HepG2 (cell line): ENCODE measurements at regions not wholly inside any gene's neighbourhood (a gene's known extent, or its start where the extent isn't known, plus 50 kb on each side); places are given as distances from the start of the nearest gene placed in this dataset.
"Not testable (repeated sequence)": the region's sequence is repeated elsewhere in the genome, so short reads cannot be mapped to it uniquely, and the experiment has no call there.

Experiments used
- ATAC-seq: fragments of 200-7000 bp; cut with Tn5 transposase; 3 replicates; pipeline ENCODE4 v1.9.1; 2020; ENCODE audit warnings: mild to moderate bottlenecking, moderate library complexity
- BruUV-seq: library from RNA; stranded (reverse); fragments of 400-500 nt; replicated peaks from 2 replicates; lab custom pipeline; 2021; lab: Mats Ljungman, UMichigan
- CTCF ChIA-PET: fragments of 300-600 bp; formaldehyde crosslinking; extraction: SDS; loops from one replicate; lab custom pipeline; 2021; ENCODE audit warnings: low total read pairs, inconsistent platforms, low intra/inter-chr PET ratio; lab: Yijun Ruan, JAX
- POLR2A ChIA-PET: fragments of 350-600 bp; sonication (Branson Sonifier 250); formaldehyde crosslinking; loops from one replicate; lab custom pipeline; 2020; ENCODE audit warnings: antibody characterized with exemption, inconsistent platforms; lab: Yijun Ruan, JAX
- DNase-seq: peaks from one replicate; pipeline ENCODE4 v3.0.0-alpha.2; 2015; ENCODE audit warnings: low spot score
- FAIRE-seq: peaks from 3 replicates; lab custom pipeline; 2011; peaks lifted over from hg19 to GRCh38; lab: Jason Lieb, UNC
- H2AFZ ChIP-seq: one replicate; pipeline ENCODE4 v1.6.1; 2011; ENCODE audit warnings: low read length, inconsistent platforms
- H3K27ac ChIP-seq: fragments of 300-600 bp; 3 replicates; pipeline ENCODE4 v1.8.0; 2011; ENCODE audit warnings: mixed run types, mild to moderate bottlenecking, mixed read lengths, low read length, inconsistent platforms; ENCODE audit not compliant: insufficient read depth; ENCODE audit errors: extremely low read length
- H3K27me3 ChIP-seq, 2 experiments: fragments of 200-600 bp in 1 of 2; 2 replicates in 1 of 2; 3 replicates in 1 of 2; pipeline versions ENCODE4 v1.6.0 to v1.8.0; 2011; ENCODE audit warnings: low read length in 2 of 2, mild to moderate bottlenecking in 2 of 2, moderate library complexity in 2 of 2, inconsistent platforms in 1 of 2; ENCODE audit not compliant: insufficient read depth in 2 of 2, control insufficient read depth in 1 of 2
- H3K36me3 ChIP-seq, 2 experiments: fragments of 200-600 bp in 1 of 2; replicated peaks in 1 of 2; 2 replicates in 1 of 2; 3 replicates in 1 of 2; pipeline versions ENCODE4 v1.5.1 to v1.8.0; 2011; ENCODE audit warnings: low read length in 2 of 2, inconsistent platforms in 1 of 2; ENCODE audit not compliant: insufficient read depth in 2 of 2, control insufficient read depth in 1 of 2
- H3K4me1 ChIP-seq: 2 replicates; pipeline ENCODE4 v1.5.1; 2012; ENCODE audit warnings: low read length, inconsistent platforms; ENCODE audit not compliant: insufficient read depth
- H3K4me2 ChIP-seq: 2 replicates; pipeline ENCODE4 v1.6.0; 2011; ENCODE audit warnings: low read depth, low read length, inconsistent platforms
- H3K4me3 ChIP-seq, 3 experiments: fragments of 200-600 bp in 1 of 3; sonication (generic), shearing (Covaris generic) in 1 of 3; replicated peaks in 1 of 3; 2 replicates each; pipeline ENCODE4 v1.5.1; 2011 to 2016; ENCODE audit warnings: low read length in 3 of 3, inconsistent platforms in 2 of 3, low read depth in 2 of 3, mild to moderate bottlenecking in 2 of 3, control low read depth in 1 of 3, mixed read lengths in 1 of 3; ENCODE audit not compliant: insufficient read depth in 1 of 3
- H3K79me2 ChIP-seq: one replicate; pipeline ENCODE4 v1.6.1; 2011; ENCODE audit warnings: low read length, inconsistent platforms; ENCODE audit not compliant: insufficient read depth
- H3K9ac ChIP-seq: 2 replicates; pipeline ENCODE4 v1.6.0; 2011; ENCODE audit warnings: mild to moderate bottlenecking, low read depth, low read length, inconsistent platforms; ENCODE audit not compliant: insufficient read depth
- H3K9me3 ChIP-seq: 2 replicates; pipeline ENCODE4 v1.5.1; 2012; ENCODE audit warnings: mild to moderate bottlenecking, low read length
- H4K20me1 ChIP-seq: 2 replicates; pipeline ENCODE4 v1.6.0; 2011; ENCODE audit warnings: inconsistent platforms, mild to moderate bottlenecking, low read length, moderate library complexity; ENCODE audit not compliant: insufficient read depth
- CBX5 ChIP-seq: sonication (generic); formaldehyde crosslinking; IDR thresholded peaks from 2 replicates; pipeline ENCODE4 v1.4.0; 2020; ENCODE audit warnings: missing genetic modification reagents, borderline replicate concordance
- RAD51 ChIP-seq: fragments of 450-650 bp; IDR thresholded peaks from 2 replicates; pipeline ENCODE4 v1.6.1; 2016; ENCODE audit warnings: borderline replicate concordance
- SETDB1 ChIP-seq: sonication (generic); formaldehyde crosslinking; IDR thresholded peaks from 2 replicates; pipeline ENCODE4 v1.5.1; 2020; ENCODE audit warnings: missing genetic modification reagents, mild to moderate bottlenecking, borderline replicate concordance
- SNAPC2 ChIP-seq: sonication (generic); formaldehyde crosslinking; IDR thresholded peaks from 2 replicates; pipeline ENCODE4 v1.8.1; 2022; ENCODE audit warnings: mild to moderate bottlenecking, missing genetic modification reagents
- WGBS: methylation state at CpG from one replicate; pipeline ENCODE4 v1.1.6; 2017; ENCODE audit warnings: low lambda C conversion rate; 5-methylcytosine and 5-hydroxymethylcytosine counted together
- in situ Hi-C: cut with HindIII; loops from 2 replicates; pipeline ENCODE4 v1.10.0; 2017; ENCODE audit warnings: low pct_unique_long_range_greater_than_20kb; ENCODE audit not compliant: extremely low pct_ligation_motif_present
- intact Hi-C: fragments of 100-400 bp; cut with micrococcal nuclease; formaldehyde crosslinking; loops from one replicate; pipeline ENCODE4 v1.10.0; 2022; ENCODE audit not compliant: unreplicated experiment

DNA sequence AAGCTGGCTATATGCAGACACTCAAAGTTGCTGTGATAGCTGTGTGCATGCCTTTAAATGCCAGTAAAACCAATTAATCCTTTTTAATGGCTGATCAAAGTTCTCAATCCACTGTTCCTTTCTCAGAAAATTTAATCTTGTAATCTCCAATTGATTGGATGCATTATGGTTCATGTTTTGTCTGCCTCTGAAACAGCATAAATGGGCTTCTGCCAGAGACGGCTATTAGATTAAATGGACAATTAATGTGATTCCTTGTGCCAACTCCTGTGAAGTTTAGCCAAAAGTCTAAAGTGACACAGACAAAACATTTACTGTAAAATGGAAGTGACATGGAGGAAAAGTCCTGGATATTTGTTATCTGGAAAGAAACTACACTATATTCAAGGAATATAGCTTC is 952.5 kb upstream of the FAT3 start (continued):
- TF ChIP-seq SNAPC2 (CRISPR knock-in tag) = no peak
- TF ChIP-seq, all 625 proteins: peak for 0

DNA sequence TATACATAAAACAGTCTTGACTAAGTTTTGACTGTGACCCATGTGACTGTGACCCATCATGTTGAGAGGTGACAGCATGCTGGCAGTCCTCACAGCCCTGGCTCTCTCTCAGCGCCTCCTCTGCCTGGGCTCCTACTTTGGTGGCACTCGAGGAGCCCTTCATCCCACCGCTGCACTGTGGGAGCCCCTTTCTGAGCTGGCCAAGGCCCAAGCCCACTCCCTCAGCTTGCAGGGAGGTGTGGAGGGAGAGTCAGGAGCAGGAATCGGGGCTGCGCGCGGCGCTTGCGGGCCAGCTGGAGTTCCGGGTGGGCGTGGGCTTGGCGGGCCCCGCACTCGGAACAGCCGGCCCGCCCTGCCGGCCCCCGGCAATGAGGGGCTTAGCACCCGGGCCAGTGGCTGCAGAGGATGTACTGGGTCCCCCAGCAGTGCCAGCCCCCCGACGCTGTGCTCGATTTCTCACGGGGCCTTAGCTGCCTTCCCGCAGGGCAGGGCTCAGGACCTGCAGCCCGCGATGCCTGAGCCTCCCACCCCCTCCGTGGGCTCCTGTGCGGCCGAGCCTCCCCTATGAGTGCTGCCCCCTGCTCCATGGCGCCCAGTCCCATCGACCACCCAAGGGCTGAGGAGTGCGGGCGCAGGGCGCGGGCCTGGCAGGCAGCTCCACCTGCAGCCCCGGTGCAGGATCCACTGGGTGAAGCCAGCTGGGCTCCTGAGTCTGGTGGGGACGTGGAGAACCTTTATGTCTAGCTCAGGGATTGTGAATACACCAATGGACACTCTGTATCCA is 955.9 kb upstream of the FAT3 start:
- H3K79me2 ChIP-seq, H3K9ac ChIP-seq, H3K4me1 ChIP-seq, H3K4me3 ChIP-seq, H3K4me2 ChIP-seq, ATAC-seq, intact Hi-C loops, H3K36me3 ChIP-seq, H3K27me3 ChIP-seq, DNase-seq, FAIRE-seq, H3K27ac ChIP-seq, CTCF ChIA-PET, in situ Hi-C loops, H3K9me3 ChIP-seq, H2AFZ ChIP-seq, POLR2A ChIA-PET, BruUV-seq, H4K20me1 ChIP-seq: not testable (repeated sequence)
- no CpG with 5 or more reads among the region's 37 CpGs for WGBS

DNA sequence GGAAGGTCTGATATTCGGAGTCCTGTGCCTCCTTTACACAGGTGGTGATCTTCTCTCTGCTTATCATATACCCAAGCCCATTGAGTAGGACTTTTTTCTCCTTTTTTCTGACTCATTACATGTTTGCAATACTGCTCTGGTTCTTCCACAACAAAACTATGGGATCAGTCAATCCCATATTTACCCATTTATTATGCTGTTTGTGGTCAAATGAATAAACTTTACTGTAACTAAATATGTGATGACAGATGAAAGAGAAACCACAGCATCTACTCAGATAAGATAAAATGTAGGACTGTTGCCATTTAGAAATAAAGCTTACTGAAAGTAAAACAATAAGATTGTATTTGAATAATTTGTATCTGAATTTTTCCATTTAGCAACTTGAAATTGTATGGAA is 958.7 kb upstream of the FAT3 start:
- WGBS = 0% methylated on average over 1 of the region's 1 CpG
- no peak overlapping the region for H3K4me2 ChIP-seq
- DNase-seq = no peak
- no peaks in the 10 kb centered on the region for H4K20me1 ChIP-seq
- TF ChIP-seq RAD51 = no peak
- no peak for TF ChIP-seq SETDB1 (CRISPR knock-in tag)
- no peak for TF ChIP-seq CBX5 (CRISPR knock-in tag)
- H3K9ac ChIP-seq = no peak overlapping the region
- in situ Hi-C loops = no loop called here
- intact Hi-C loops = no loop called here
- H3K9me3 ChIP-seq = no peaks in the 10 kb centered on the region
- H3K79me2 ChIP-seq = no peaks in the 10 kb centered on the region
- no peak overlapping the region for H3K27ac ChIP-seq
- ChIA-PET CTCF (no interaction called here), POLR2A (no interaction called here)
- no peak overlapping the region for H2AFZ ChIP-seq
- H3K4me1 ChIP-seq = no peaks in the 10 kb centered on the region
- FAIRE-seq = no peak
- no peak for ATAC-seq
- no peaks in the 10 kb centered on the region for H3K36me3 ChIP-seq
- no TSS peak for BruUV-seq
- H3K27me3 ChIP-seq = no peaks in the 10 kb centered on the region
- no peak overlapping the region for H3K4me3 ChIP-seq
